ENCODE measurements at regions not wholly inside any gene's neighbourhood (a gene's known extent, or its start where the extent isn't known, plus 50 kb on each side); places are given as distances from the start of the nearest gene placed in this dataset.

DNA sequence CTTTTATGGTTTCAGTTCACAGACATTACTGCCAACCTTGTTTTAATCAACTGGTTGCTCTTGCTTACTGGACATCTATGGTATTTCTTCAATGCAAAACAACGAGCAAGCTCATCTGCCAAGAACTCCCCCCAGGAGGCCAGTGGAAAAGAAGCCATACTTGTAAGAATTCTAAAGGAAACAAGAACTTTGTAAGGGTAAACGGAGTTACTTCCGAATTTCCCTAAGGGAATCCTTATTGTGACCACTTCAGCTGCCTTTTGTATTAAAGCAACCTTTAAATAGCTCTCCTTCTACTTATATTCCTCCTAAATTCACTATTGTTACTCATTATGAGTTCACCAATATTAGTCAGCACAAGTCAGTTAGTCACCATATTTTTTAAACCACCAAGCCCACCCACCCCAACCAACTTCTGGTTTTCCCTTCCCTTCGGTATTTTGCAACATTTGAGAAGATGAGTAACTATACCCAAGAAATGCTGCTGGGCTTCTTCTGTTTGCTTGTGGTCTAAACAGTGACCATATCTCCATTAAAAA lies 602.8 kb upstream of the DIPK2B start:
- no peak overlapping the region for H2AK9ac ChIP-seq (replicated peaks; ENCODE audit: low read depth, low read length, poor library complexity)
- 0 out of 2 replicates have a peak overlapping the region, but pooled peaks have one; percentile 31 for H2AK5ac ChIP-seq (ENCODE audit: low read depth, low read length)
- H3K23ac ChIP-seq (ENCODE audit: low read depth, low read length) = peak overlapping the region; percentile 23; the same call in 1 of the 2 replicates
- peak overlapping the region; percentile 65; the same call in 1 of the 2 replicates for H4K5ac ChIP-seq (ENCODE audit: low read depth, low read length)
- no CpG with 5 or more reads among the region's 4 CpGs for WGBS, 2 experiments (ENCODE audit: extremely low coverage in 2 of 2, insufficient read length in 1 of 2)
- H3K56ac ChIP-seq (ENCODE audit: extremely low read depth, insufficient read depth, low read length) = peak overlapping the region; percentile 70
- ChIA-PET CTCF (no interaction called here), POLR2A (ENCODE audit: unreplicated experiment) (interaction anchor here (1.5 kb wide), 1 partner anchor 32 kb away, joined by 8 read pairs; no protein-coding TSS in a partner anchor)
- TF ChIP-seq CEBPB (IDR thresholded peaks at IDR 0.05; ENCODE audit: low read depth, low read length) (peak; percentile 96), FOS (IDR thresholded peaks at IDR 0.05; ENCODE audit: low read depth, low read length) (peak; percentile 76), POLR2A (IDR thresholded peaks at IDR 0.05; ENCODE audit: low read depth, low read length) (peak; percentile 88), SMC3 (IDR thresholded peaks at IDR 0.05; ENCODE audit: low read depth, low read length) (no peak)
- H3K14ac ChIP-seq (replicated peaks; ENCODE audit: low read depth, low read length) = 0 out of 2 replicates have a peak overlapping the region, but pooled peaks have one; percentile 17
- H3K27ac ChIP-seq (ENCODE audit: insufficient read depth, low read length) = peak overlapping the region; percentile 92; the same call in 1 of the 2 replicates
- H2BK5ac ChIP-seq (ENCODE audit: low read depth, low read length, poor library complexity, severe bottlenecking) = peak overlapping the region; percentile 92
- BruUV-seq (replicated peaks) = no TSS peak
- H3K9ac ChIP-seq (ENCODE audit: low read depth, low read length) = no peak overlapping the region
- no peaks in the 10 kb centered on the region for H3K27me3 ChIP-seq (ENCODE audit: control insufficient read depth, insufficient read depth, low read length)
- no peak overlapping the region for H2AFZ ChIP-seq (replicated peaks; ENCODE audit: low read length, poor library complexity)
- H3K18ac ChIP-seq (ENCODE audit: low read depth, low read length) = peak overlapping the region; percentile 74
- H3K4me2 ChIP-seq (ENCODE audit: low read depth, low read length) = peak overlapping the region; percentile 86
- peak overlapping the region; percentile 61; the same call in 1 of the 2 replicates for H2BK20ac ChIP-seq (ENCODE audit: low read depth, low read length)
- H2BK120ac ChIP-seq (ENCODE audit: low read depth, low read length) = peak overlapping the region; percentile 95
- peaks cover 12% of the 10 kb centered on the region for H3K4me1 ChIP-seq (ENCODE audit: control insufficient read depth, insufficient read depth, low read length)
- H4K20me1 ChIP-seq (ENCODE audit: insufficient read depth, low read length) = no peaks in the 10 kb centered on the region
- peak overlapping the region; percentile 96 for H3K4ac ChIP-seq (ENCODE audit: low read depth, low read length)
- peaks cover 4 to 31% of the 10 kb centered on the region in 2 experiments; a peak in 3 of 4 replicates for H3K79me1 ChIP-seq (ENCODE audit: low read depth in 1 of 2, low read length in 2 of 2)
- dilution Hi-C loops (cut with HindIII; ENCODE audit: low sequenced_read_pairs, unreplicated experiment) = no loop called here
- peak overlapping the region; percentile 30; the same call in 1 of the 2 replicates for H3K4me3 ChIP-seq (ENCODE audit: insufficient read depth, low read depth, low read length)
- no peaks in the 10 kb centered on the region for H3K9me3 ChIP-seq (ENCODE audit: control insufficient read depth, insufficient read depth, low read length)
- peak overlapping the region in 1 of 2 experiments; percentile 71; a peak in 3 of 4 replicates for H4K8ac ChIP-seq (ENCODE audit: low read depth in 2 of 2, low read length in 2 of 2)
- no peaks in the 10 kb centered on the region; the same call in 1 of the 2 replicates for H3K36me3 ChIP-seq (ENCODE audit: control insufficient read depth, insufficient read depth, low read length)
- DNase-seq (peak; percentile 94), ATAC-seq (ENCODE audit: low read depth) (peak; percentile 50)
- H3K9me1 ChIP-seq (ENCODE audit: insufficient read depth, low read length) = peaks cover 6% of the 10 kb centered on the region
- no peak overlapping the region; the same call in 2 of the 3 replicates for H2BK15ac ChIP-seq (ENCODE audit: low read depth, low read length)
- intact Hi-C loops (cut with micrococcal nuclease) = loop anchor here (2.0 kb wide), 1 partner anchor 35 kb away; no protein-coding TSS in a partner anchor
- peak overlapping the region; percentile 37; the same call in 1 of the 2 replicates for H4K91ac ChIP-seq (ENCODE audit: insufficient read depth, low read depth, low read length)
- in situ Hi-C loops (cut with MboI; ENCODE audit: low sequenced_read_pairs) = no loop called here

All from IMR-90 (cell line).